Heart right ventricle (tissue), 16 donors: ENCODE measurements at regions not wholly inside any gene's neighbourhood (a gene's known extent, or its start where the extent isn't known, plus 50 kb on each side); places are given as distances from the start of the nearest gene placed in this dataset.

Experiments
- ATAC-seq, 8 donors: fragments of 200-7000 bp; cut with Tn5 transposase; one replicate each; pipeline ENCODE4 v1.9.1; 2020; ENCODE audit warnings: mild to moderate bottlenecking in 8 of 8, moderate library complexity in 8 of 8, moderate number of reproducible peaks in 1 of 8
- DNase-seq, 2 donors: peaks; one replicate each; pipeline ENCODE4 v3.0.0-alpha.2; 2020
- H3K27ac ChIP-seq, 10 donors: fragments of 200-600 bp; sonication (generic) in 2 of 10; one replicate each; pipeline versions ENCODE4 v1.5.0 to v1.8.0; 2020 to 2022; ENCODE audit warnings: mild to moderate bottlenecking in 3 of 10
- H3K27me3 ChIP-seq, 7 donors: fragments of 200-600 bp; one replicate each; pipeline ENCODE4 v1.8.0; 2021 to 2022; ENCODE audit warnings: mild to moderate bottlenecking in 2 of 7
- H3K36me3 ChIP-seq, 9 donors: fragments of 200-600 bp; sonication (generic) in 1 of 9; one replicate each; pipeline versions ENCODE4 v1.5.0 to v1.8.0; 2020 to 2022; ENCODE audit warnings: mild to moderate bottlenecking in 2 of 9
- H3K4me1 ChIP-seq, 9 donors: fragments of 200-600 bp; sonication (generic) in 1 of 9; one replicate each; pipeline versions ENCODE4 v1.5.0 to v1.8.0; 2020 to 2022; ENCODE audit warnings: mild to moderate bottlenecking in 4 of 9
- H3K4me3 ChIP-seq, 10 donors: fragments of 200-600 bp; sonication (generic) in 2 of 10; one replicate each; pipeline versions ENCODE4 v1.5.0 to v1.8.0; 2020 to 2022; ENCODE audit warnings: mild to moderate bottlenecking in 7 of 10, moderate library complexity in 2 of 10
- H3K9me3 ChIP-seq, 11 donors: fragments of 200-600 bp in 10 of 11; sonication (generic) in 2 of 11; one replicate each; pipeline versions ENCODE4 v1.5.0 to v1.8.0; 2013 to 2022; ENCODE audit warnings: mild to moderate bottlenecking in 2 of 11, control low read depth in 1 of 11, moderate library complexity in 1 of 11
- WGBS, 2 donors: extraction: QIAGEN DNeasy Blood & Tissue Kit; methylation state at CpG; one replicate each; pipeline ENCODE4 v1.1.7; 2013; ENCODE audit warnings: inconsistent platforms in 1 of 2; 5-methylcytosine and 5-hydroxymethylcytosine counted together
- intact Hi-C, 10 donors: fragments of 100-400 bp; cut with DNase I; formaldehyde crosslinking; loops; one replicate each; pipeline versions ENCODE4 v1.11.1 to v1.14.2; 2022
- TF ChIP-seq, protein P1 (sequence below), 9 donors: fragments of 200-600 bp; sonication (generic) in 2 of 9; IDR thresholded peaks; one replicate each; pipeline versions ENCODE4 v1.5.0 to v1.8.0; 2021 to 2022; ENCODE audit warnings: antibody characterized with exemption in 9 of 9, mild to moderate bottlenecking in 5 of 9, moderate library complexity in 1 of 9
- donor health status: Arrhythmogenic right ventricular cardiomyopathy.
- donor health status: ischemic (EF 13 %, LVEDD 7.1; RV severe dilation, severe dysfunction).
- donor health status: healthy with polysubstance abuse.
- donor health status: DM: no; HTN: yes; CAD: no.
- donor health status: DM: no; HTN: no; CAD: no.
- donor health status: ischemic (EF 25% LVEDD 6.9; RV normal size, moderate dysfunction).
- donor health status: ischemic (EF 25% LVEDD 5.7; RV mildly dilated, moderate dysfunction).
- donor health status: healthy.
- donor health status: DM: yes; HTN: yes; CAD: no.
- donor health status: Ischemic cardiomyopathy.
- donor health status: ischemic (EF 35%, LVEDD 5.7; RV mildly dilated, moderate dysfunction).
- donor health status: nonischemic (EF 11% LVEDD 7.7; RV severe dilation, severe dysfunction).
- donor health status: DM: yes; HTN: yes; CAD: no.
- donor health status: PGD.
- donor health status: ischemic (EF 29% LVEDD 5.4; RV normal size, mild dysfunction).
- donor health status: nonischemic (EF 23%, LVEDD 6.1; RV moderate dilation, normal function).

DNA sequence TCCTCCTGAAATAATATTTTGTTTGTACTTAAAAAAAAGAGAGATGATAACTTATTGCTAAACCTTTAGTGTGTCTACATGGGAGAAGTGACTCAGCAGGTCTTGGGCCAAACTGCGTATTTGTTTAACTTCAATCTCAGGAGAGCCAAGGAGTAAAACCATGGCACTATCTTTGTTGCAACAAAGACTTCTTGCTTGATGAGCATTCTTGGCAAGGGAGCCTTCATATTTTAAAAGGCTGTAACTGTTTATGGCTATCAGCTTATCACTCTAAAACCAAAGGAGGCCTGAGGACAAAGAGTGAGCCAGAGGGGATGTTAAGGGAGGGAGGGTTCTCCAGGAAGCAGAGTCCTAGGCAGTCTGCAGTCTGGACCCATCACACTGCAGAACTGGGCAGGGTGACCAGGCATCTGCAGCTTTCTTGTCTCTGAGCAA, 216.2 kb upstream of the S1PR3 start:
- no peak for DNase-seq
- TF ChIP-seq, protein P1, sequence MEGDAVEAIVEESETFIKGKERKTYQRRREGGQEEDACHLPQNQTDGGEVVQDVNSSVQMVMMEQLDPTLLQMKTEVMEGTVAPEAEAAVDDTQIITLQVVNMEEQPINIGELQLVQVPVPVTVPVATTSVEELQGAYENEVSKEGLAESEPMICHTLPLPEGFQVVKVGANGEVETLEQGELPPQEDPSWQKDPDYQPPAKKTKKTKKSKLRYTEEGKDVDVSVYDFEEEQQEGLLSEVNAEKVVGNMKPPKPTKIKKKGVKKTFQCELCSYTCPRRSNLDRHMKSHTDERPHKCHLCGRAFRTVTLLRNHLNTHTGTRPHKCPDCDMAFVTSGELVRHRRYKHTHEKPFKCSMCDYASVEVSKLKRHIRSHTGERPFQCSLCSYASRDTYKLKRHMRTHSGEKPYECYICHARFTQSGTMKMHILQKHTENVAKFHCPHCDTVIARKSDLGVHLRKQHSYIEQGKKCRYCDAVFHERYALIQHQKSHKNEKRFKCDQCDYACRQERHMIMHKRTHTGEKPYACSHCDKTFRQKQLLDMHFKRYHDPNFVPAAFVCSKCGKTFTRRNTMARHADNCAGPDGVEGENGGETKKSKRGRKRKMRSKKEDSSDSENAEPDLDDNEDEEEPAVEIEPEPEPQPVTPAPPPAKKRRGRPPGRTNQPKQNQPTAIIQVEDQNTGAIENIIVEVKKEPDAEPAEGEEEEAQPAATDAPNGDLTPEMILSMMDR (IDR thresholded peaks at IDR 0.05), result no peak
- H3K27me3 ChIP-seq, result no peaks in the 10 kb centered on the region
- peak in 4 of 8 donors; percentile 12 to 79 (median 48) for ATAC-seq
- H3K9me3 ChIP-seq, result no peaks in the 10 kb centered on the region
- H3K27ac ChIP-seq, result peak overlapping the region in 3 of 10 donors; percentile 11 to 61 (median 22)
- no peak overlapping the region for H3K4me3 ChIP-seq
- intact Hi-C loops, result no loop called here
- H3K4me1 ChIP-seq, result peaks cover 4 to 53% (median 39%) of the 10 kb centered on the region in 9 donors
- WGBS, 2 donors, result 46 to 49% methylated on average over 1 of the region's 1 CpG
- H3K36me3 ChIP-seq, result no peaks in the 10 kb centered on the region

DNA sequence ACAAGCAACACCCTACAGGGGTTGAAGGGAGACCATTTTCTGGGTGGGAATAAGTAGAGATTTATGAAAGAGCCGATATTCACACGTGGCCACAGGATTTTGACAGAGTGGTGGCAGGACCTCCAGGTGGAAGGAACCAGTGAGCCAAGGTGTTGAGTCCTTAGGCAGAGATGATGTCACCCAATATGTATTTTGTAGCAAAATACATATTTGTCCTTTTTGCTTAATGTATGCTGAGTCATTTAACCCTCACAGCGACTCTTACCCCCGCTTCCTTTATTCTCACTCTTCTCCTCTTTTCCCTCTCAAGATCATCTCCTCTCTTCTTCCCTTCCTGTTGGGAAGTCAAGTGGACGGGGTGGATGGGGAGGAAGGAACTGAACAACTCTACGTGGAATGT, 215.7 kb upstream of the S1PR3 start:
- no peaks in the 10 kb centered on the region for H3K9me3 ChIP-seq
- no peaks in the 10 kb centered on the region for H3K36me3 ChIP-seq
- WGBS, 2 donors, result 80 to 89% methylated on average over 6 of the region's 6 CpGs
- ATAC-seq (no peak), DNase-seq (no peak)
- H3K27ac ChIP-seq, result peak overlapping the region in 3 of 10 donors; percentile 22 to 41 (median 25)
- peaks cover 4 to 56% (median 39%) of the 10 kb centered on the region in 9 donors for H3K4me1 ChIP-seq
- intact Hi-C loops, result no loop called here
- no peaks in the 10 kb centered on the region for H3K27me3 ChIP-seq
- TF ChIP-seq, protein P1 (IDR thresholded peaks at IDR 0.05), result no peak
- no peak overlapping the region for H3K4me3 ChIP-seq

DNA sequence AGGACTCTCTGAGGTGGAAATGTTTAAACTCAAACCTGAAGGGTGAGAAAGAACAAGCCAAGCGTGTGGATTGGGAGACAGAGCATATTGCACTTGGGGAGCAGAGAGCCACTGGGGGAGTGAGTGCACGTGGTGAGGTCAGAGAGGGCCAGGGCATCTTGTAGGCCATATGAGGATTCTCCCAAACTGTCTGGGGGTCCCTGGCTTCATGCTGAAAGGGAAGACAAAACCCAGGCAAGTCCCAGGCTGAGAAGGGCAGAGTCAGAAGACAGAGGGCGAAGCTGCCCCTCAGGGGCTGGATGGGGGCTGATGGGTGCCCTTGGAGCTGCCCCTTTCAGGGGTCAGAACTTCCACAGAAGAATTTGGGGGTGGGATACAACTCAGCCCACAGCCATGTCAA, 215.3 kb upstream of the S1PR3 start:
- TF ChIP-seq, protein P1 (IDR thresholded peaks at IDR 0.05), result no peak
- ATAC-seq, result no peak

DNA sequence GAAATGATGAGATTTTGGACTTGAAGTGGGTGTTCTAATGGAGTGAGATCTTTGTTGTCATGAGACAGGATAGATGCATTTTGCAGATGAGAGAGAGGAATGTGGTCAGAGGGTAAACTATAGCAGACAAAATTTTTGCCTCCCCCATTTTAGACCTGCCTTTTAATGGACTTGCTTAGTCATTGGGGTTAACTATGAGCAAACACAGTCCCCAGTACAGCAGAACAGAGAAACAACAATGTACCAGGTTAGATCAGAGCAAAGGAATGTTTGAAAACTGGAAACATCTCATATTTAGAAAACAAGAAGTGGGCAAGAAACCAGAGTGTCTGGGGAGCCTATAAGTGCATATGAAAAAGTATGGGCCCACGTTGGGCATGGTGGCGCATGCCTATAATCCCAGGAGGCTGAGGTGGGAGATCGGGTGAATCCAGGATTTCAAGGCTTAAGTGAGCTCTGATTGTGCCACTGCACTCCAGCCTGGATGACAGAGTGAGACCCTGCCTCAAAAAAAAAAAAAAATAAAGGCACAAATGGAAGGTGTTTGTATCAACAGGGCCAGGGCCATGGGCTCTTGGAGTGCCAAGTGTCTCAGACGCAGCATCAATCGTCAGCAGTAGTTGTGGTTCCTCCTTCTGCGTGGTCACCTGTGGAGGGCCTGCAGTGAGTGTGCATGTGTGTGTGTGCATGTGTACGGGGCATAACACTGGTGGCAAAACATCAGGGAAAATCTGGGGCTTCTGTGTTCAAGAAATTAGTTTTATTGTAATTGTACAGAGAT, 214.4 kb upstream of the S1PR3 start:
- no peak for DNase-seq
- TF ChIP-seq, protein P1 (IDR thresholded peaks at IDR 0.05), result no peak
- Histone ChIP-seq H3K4me1 (peaks cover 6 to 69% (median 50%) of the 10 kb centered on the region in 9 donors), H3K27me3 (no peaks in the 10 kb centered on the region), H3K27ac (peak overlapping the region in 6 of 10 donors; percentile 26 to 63 (median 55)), H3K36me3 (no peaks in the 10 kb centered on the region), H3K4me3 (no peak overlapping the region), H3K9me3 (no peaks in the 10 kb centered on the region)
- ATAC-seq, result no peak
- 82 to 86% methylated on average over 7 of the region's 7 CpGs for WGBS, 2 donors
- intact Hi-C loops, result no loop called here

More for the DNA sequence above, 215.3 kb upstream of the S1PR3 start:
- peaks cover 4 to 60% (median 40%) of the 10 kb centered on the region in 9 donors for H3K4me1 ChIP-seq
- no peak overlapping the region for H3K4me3 ChIP-seq
- WGBS, 2 donors, result 98 to 100% methylated on average over 3 of the region's 3 CpGs
- no peak for DNase-seq
- no peaks in the 10 kb centered on the region for H3K36me3 ChIP-seq
- intact Hi-C loops, result no loop called here
- no peaks in the 10 kb centered on the region for H3K9me3 ChIP-seq
- H3K27me3 ChIP-seq, result no peaks in the 10 kb centered on the region
- H3K27ac ChIP-seq, result peak overlapping the region in 4 of 10 donors; percentile 22 to 41 (median 26)
